Fibroblast of skin of right quadriceps (primary cell): ENCODE measurements at regions not wholly inside any gene's neighbourhood (a gene's known extent, or its start where the extent isn't known, plus 50 kb on each side); places are given as distances from the start of the nearest gene placed in this dataset.
"Not testable (repeated sequence)": the region's sequence is repeated elsewhere in the genome, so short reads cannot be mapped to it uniquely, and the experiment has no call there.

ENCODE experiments used
- DNase-seq: peaks from one replicate; pipeline ENCODE4 v3.0.0-alpha.2; 2013

- no peak for DNase-seq
These were observed 141.5 kb downstream of the OR2B2 start for GRCh38 chr6:27770724-27771123.

DNA sequence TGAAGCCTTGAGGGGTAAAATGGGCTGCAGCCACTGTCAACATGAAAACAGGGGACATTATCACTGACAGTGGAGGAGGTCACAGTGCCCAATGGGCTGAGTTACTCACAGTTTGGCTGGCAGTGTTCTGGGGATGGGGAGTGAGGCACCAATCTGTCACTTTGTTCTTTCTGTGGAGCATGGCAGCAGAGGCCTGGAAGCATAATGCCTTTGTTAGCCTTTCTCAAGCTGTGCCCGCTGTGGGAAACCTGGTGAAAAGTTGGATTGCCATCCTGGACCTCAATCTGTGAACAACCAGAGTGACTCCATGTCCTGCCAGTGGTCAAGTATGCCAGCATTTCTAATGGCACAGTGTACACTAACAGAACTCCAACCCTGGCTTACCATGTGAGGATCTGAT lies 143.6 kb downstream of the OR2B2 start:
- no peak for DNase-seq

GRCh38 chr6:27767851-27768250 lies 144.3 kb downstream of the OR2B2 start:
- DNase-seq = no peak

- DNase-seq = no peak
These were observed 145.8 kb downstream of the OR2B2 start for GRCh38 chr6:27766405-27766804.

GRCh38 chr6:27765028-27765590 lies 147.1 kb downstream of the OR2B2 start:
- no peak for DNase-seq

DNA sequence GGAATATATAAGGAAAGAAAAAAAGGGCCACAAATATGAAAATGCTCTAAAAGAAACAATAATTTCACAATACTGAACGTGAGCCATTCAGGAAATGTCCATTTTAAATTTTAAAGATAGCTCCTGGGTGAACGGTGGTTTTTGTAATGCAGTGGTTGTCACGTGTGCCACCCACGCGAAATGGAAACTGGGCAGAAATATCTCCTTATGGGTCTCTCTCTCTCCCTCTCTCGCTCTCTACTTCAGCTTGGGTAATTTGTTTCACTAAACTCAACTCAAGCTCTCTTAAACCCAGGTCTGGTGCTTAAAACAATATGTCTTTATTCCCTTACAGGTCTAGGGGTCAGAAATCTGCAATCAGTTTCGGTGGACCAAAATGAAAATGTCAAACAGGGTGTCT lies 150.8 kb downstream of the OR2B2 start:
- DNase-seq = no peak

DNA sequence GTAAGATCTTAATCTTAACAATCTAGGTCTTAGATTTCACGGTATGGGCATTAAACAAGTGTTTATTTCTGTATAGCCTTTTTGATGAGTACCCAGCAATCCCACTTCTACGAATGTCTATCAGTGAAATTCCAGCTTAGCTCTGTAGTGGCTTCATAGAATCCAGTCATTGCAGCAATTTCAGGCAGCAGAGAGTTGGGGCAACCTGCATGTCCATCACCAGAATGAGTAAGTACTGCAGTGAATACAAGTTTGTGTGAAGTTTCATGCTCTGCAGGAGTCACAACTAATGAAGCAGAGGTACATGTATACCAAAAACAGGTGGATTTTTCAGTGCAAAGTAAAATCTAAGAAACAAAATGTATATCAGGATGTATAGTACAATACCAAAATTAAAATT lies 151.7 kb downstream of the OR2B2 start:
- no peak for DNase-seq

DNA sequence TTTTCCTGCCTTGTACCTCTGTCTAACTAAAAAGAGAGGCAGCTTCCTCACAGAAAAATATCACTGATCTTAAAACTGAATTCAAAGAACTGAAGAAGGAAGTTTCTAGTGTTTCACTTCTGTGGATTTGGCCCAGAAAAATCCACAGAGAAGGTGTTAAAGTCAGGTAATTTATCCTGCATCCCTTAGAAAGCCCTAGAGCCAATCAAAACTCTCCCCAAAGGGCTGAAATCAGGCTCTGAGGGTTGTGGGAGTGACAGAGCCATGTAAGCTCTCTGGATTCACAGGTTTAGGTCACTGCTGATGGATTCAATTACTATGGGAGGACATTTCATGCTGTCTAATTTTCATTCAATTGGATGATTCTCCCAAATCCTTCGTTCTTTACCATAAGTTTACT lies 152.3 kb downstream of the OR2B2 start:
- DNase-seq = no peak

DNA sequence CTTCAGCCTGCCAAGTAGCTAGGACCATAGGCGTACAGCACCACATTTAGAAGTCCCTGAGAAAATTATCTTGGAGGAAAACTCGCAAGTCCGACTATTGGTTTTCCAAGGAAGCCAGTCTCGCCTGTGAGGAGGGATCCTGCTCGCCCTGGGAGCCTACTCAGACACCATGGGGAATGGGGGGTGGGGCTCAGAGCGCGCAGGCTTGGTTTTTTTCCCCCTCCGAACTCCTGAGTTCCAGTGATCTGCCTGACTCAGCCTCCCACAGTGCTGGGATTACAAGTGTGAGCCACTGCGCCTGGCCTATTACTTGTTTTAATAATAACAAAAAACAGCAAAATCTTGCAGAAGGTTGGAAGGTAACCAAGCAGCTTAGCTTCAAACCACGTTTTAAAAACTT lies 153.7 kb downstream of the OR2B2 start:
- DNase-seq = no peak

DNA sequence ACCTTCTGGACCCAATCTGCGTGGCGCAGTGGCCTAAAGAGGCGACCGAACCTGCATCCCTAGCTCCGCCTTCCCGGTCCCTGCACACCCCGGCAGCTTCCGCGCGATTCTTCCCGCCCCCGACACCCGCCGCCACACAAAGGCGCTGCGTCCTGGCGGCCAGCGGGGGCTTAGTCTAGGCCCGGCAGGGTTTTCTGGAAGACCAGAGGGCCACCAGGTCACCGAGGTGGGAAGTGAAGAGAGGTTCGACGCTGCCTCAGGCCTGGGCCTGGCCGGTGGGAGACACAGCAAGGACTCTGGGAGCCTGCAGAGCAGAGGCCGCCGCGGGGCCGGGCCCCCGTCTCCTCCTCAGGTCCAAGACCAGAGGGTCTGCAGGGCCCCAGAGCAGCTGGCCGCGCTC lies 154.9 kb downstream of the OR2B2 start:
- peak; percentile 36 for DNase-seq

DNA sequence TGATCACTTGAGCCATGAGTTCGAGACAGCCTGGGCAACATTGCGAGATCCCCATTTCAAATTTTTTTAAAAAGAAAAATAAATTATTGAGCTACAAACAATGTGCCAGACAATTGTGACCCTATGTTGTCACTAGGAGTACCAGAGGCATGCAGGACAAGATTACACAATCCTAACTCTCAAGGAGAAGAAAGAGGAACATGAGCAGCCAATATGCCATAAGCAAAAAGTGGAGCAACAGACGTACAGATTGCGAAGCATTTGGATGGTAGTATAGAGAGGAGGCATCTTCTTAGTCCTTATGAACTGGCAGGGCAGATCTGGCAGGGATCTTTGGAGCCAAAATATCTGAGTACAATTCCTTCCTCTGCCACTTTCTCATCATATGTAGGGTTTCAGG lies 156.4 kb downstream of the OR2B2 start:
- DNase-seq = no peak

- DNase-seq = no peak
These were observed 157.8 kb downstream of the OR2B2 start for GRCh38 chr6:27754408-27754782.

- DNase-seq = peak; percentile 89
These were observed 158.4 kb downstream of the OR2B2 start for GRCh38 chr6:27753668-27754407.

- peak; percentile 81 for DNase-seq
These were observed 159.9 kb downstream of the OR2B2 start for GRCh38 chr6:27752038-27752885.

DNA sequence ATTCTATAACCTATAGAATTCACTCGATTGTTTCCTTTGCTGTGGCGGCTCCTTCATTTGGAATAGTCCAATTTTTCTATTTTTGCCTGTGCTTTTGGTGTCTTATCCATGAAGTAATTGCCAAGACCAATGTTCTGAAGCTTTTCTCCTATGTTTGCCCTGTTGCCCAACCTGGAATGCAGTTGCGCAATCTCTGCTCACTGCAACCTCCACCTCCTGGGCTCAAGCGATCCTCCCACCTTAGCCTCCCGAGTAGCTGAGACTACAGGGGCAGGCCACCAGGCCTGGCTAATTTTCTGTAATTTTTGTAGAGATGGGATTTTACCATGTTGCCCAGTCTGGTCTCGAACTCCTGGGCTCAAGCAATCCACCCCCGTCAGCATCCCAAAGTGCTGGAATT lies 163.5 kb downstream of the OR2B2 start:
- DNase-seq = no peak

DNA sequence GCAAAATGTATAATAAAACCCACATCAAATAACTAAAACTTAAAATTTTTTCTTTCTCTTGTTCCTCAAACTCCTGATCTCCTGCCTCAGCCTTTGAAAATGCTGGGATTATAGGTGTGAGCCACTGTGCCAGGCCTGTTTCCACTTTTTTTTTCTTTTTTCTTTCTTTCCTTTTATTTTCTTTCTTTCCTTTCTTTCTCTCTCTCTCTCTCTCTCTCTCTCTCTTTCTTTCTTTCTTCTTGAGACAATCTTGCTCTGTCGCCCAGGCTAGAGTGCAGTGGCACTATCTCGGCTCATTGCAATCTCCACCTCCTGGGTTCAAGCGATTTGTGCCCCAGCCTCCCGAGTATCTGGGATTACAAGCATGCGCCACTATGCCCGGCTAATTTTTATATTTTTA lies 164.6 kb downstream of the OR2B2 start:
- DNase-seq = no peak

- not testable (repeated sequence) for DNase-seq
These were observed 165.3 kb downstream of the OR2B2 start for GRCh38 chr6:27746860-27747259.

- DNase-seq = no peak
These were observed 168.4 kb downstream of the OR2B2 start for GRCh38 chr6:27743787-27744186.

- DNase-seq = no peak
These were observed 169.2 kb downstream of the OR2B2 start for GRCh38 chr6:27742833-27743573.

- DNase-seq = not testable (repeated sequence)
These were observed 172.3 kb downstream of the OR2B2 start for GRCh38 chr6:27739902-27740301.

DNA sequence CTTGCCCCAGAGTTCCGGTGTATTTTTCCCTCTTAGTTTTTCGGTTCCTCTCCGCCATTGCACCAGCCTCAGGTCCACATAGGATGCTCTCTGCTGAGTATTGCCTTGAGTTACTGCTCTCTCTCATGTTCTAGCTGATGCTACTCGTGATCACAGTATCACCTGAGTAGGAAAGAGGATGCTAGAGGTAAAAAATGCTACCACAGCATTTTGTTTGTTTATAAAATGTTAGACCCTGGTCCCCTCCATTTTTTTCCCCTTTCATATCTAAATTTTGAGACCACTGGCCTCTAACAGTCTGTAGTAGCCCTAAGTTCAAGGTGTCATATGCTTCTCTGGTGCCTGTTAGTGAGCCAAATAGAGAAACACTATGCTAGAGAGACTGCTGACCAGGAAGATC lies 175.5 kb downstream of the OR2B2 start:
- DNase-seq = no peak

DNA sequence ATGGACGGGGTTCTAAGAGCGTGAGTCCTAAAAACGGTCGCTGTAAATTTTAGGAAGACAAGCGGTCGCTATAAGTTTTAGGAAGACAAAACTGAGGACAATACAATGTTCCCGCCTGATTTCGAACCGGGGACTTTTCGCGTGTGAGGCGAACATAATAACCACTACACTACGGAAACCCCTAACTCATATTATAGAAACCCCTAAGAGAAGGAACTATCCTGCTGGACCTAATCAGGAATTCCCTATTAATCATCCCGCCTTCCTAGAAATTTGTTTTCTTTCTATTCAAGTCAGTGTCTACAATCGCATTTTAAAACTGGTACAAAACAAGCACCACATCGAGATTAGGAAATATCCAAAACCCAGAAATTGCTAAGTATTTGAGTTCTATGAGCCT lies 183.8 kb downstream of the OR2B2 start:
- DNase-seq = no peak

GRCh38 chr6:27726619-27727023 lies 185.6 kb downstream of the OR2B2 start:
- DNase-seq = no peak
